ENCODE measurements at regions not wholly inside any gene's neighbourhood (a gene's known extent, or its start where the extent isn't known, plus 50 kb on each side); places are given as distances from the start of the nearest gene placed in this dataset.

DNA sequence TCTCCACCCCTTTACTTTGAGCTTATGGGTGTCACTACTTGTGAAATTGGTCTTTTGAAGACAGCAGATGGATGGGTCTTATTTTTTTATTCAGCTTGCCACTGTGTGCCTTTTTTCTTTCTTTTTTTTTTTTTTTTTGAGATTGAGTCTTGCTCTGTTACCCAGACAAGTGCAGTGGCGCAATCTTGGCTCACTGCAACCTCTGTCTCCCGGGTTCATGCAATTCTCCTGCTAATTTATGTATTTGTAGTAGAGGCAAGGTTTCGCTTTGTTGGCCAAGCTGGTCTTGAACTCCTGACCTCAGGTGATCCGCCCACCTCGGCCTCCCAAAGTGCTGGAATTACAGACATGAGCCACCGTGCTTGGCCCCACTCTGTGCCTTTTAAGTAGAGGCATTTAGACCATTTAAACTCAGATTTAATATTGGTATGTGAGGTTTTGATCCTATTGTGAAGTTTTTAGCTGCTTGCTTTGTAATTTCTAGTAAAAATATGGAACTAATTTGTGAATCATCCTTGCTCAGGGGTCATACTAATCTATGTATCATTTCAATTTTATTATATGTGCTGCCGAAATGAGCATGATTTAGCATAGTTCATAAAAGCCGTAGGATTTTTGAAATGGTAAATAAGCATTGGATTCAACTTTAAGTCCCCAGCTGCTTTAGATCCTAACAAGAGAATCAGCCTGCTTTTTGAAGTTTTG is 584.5 kb downstream of the SLITRK1 start:
- in situ Hi-C loops (cut with MboI; ENCODE audit: low pct_unique_long_range_greater_than_20kb, low sequenced_read_pairs, unreplicated experiment) = no loop called here
- DNase-seq (ENCODE audit: low spot score) = no peak
- TF ChIP-seq, protein P1, sequence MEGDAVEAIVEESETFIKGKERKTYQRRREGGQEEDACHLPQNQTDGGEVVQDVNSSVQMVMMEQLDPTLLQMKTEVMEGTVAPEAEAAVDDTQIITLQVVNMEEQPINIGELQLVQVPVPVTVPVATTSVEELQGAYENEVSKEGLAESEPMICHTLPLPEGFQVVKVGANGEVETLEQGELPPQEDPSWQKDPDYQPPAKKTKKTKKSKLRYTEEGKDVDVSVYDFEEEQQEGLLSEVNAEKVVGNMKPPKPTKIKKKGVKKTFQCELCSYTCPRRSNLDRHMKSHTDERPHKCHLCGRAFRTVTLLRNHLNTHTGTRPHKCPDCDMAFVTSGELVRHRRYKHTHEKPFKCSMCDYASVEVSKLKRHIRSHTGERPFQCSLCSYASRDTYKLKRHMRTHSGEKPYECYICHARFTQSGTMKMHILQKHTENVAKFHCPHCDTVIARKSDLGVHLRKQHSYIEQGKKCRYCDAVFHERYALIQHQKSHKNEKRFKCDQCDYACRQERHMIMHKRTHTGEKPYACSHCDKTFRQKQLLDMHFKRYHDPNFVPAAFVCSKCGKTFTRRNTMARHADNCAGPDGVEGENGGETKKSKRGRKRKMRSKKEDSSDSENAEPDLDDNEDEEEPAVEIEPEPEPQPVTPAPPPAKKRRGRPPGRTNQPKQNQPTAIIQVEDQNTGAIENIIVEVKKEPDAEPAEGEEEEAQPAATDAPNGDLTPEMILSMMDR (IDR thresholded peaks at IDR 0.05; ENCODE audit: extremely low read depth, insufficient read depth, missing control alignments) = no peak

- no peak for DNase-seq (ENCODE audit: low spot score)
- TF ChIP-seq, protein P1 (IDR thresholded peaks at IDR 0.05; ENCODE audit: extremely low read depth, insufficient read depth, missing control alignments) = no peak
- in situ Hi-C loops (cut with MboI; ENCODE audit: low pct_unique_long_range_greater_than_20kb, low sequenced_read_pairs, unreplicated experiment) = no loop called here
Measured at GRCh38 chr13:83295686-83296085, 586.6 kb downstream of the SLITRK1 start.

DNA sequence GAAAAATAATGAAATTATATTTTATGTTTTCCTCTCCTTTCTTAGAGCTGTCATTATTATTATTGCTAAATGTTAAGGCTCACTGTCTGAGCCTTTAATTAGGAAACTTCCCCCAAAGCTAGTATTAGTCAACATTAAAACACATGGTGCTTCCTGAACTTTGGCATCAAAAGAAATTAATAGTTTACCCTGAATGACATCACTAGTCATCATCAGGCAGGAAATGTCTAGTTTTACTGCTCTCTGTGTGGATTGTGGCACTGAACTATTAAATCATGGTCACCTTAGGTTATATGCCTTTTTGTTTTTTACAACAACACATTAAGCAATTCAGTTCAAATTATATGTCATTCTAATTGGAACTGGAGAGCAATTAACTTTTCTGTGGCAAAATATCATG is 595.5 kb downstream of the SLITRK1 start:
- in situ Hi-C loops (cut with MboI; ENCODE audit: low pct_unique_long_range_greater_than_20kb, low sequenced_read_pairs, unreplicated experiment) = no loop called here
- no peak for DNase-seq (ENCODE audit: low spot score)
- TF ChIP-seq, protein P1 (IDR thresholded peaks at IDR 0.05; ENCODE audit: extremely low read depth, insufficient read depth, missing control alignments) = no peak

DNA sequence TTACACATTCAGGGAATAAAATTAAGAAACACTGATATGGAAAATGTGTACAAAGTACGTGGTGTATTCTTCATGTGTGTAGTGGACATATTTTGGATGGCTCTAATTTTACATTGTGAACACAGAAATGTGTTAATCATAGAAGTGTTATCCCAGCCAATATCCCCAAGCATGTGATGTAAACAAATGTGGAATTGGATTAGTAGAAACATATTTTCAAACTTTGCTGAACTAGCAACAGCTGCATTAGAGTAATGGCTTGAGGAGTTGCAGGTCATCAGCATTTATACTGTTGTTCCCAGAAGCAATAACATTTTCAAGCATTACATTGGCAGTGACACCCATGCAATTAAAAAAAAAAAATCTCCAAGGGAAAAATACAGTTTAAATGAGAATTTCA is 600.6 kb downstream of the SLITRK1 start:
- TF ChIP-seq, protein P1 (IDR thresholded peaks at IDR 0.05; ENCODE audit: extremely low read depth, insufficient read depth, missing control alignments) = no peak
- in situ Hi-C loops (cut with MboI; ENCODE audit: low pct_unique_long_range_greater_than_20kb, low sequenced_read_pairs, unreplicated experiment) = no loop called here
- DNase-seq (ENCODE audit: low spot score) = no peak

GRCh38 chr13:83274679-83275078 is 607.6 kb downstream of the SLITRK1 start:
- in situ Hi-C loops (cut with MboI; ENCODE audit: low pct_unique_long_range_greater_than_20kb, low sequenced_read_pairs, unreplicated experiment) = no loop called here
- no peak for DNase-seq (ENCODE audit: low spot score)
- TF ChIP-seq, protein P1 (IDR thresholded peaks at IDR 0.05; ENCODE audit: extremely low read depth, insufficient read depth, missing control alignments) = no peak

DNA sequence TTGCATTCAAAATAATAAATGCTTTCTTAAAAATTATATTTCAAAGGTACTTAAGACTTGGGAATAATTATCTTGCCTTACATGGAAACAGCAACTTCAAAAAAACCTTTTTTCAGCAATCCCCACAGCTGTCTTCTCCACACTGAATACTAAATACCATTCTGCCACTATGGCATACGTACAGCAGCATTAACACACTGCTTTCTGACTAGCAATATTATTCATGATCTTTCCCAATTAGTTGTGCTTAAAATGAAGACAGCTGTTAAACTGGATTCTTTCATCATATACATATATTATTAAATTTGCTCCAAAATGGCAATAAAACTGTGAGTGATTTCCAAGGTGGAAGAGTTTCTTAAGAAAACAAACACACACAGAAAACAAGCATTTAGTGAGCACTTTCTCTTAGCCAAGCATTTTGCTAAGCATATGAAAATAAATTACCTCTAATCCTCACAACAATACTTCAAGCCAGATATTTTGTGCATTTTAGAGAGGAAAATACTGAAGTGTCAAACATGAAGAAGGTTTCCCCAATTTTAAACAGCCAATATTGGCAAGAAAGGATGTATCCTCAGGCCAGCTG is 609.5 kb downstream of the SLITRK1 start:
- TF ChIP-seq, protein P1 (IDR thresholded peaks at IDR 0.05; ENCODE audit: extremely low read depth, insufficient read depth, missing control alignments) = no peak

More for the DNA sequence above, 609.5 kb downstream of the SLITRK1 start:
- in situ Hi-C loops (cut with MboI; ENCODE audit: low pct_unique_long_range_greater_than_20kb, low sequenced_read_pairs, unreplicated experiment) = no loop called here
- no peak for DNase-seq (ENCODE audit: low spot score)
